ENCODE measurements at regions not wholly inside any gene's neighbourhood (a gene's known extent, or its start where the extent isn't known, plus 50 kb on each side); places are given as distances from the start of the nearest gene placed in this dataset.

- DNase-seq = no peak
- ChIA-PET POLR2A (no interaction called here), CTCF (no interaction called here)
- no peak overlapping the region for H3K4me3 ChIP-seq (ENCODE audit: low read depth, low read length)
- H3K36me3 ChIP-seq (ENCODE audit: control insufficient read depth, insufficient read depth, low read length) = no peaks in the 10 kb centered on the region
- no peaks in the 10 kb centered on the region for H3K4me1 Mint-ChIP-seq (ENCODE audit: low read depth, unreplicated experiment)
- H3K27ac Mint-ChIP-seq (ENCODE audit: unreplicated experiment) = no peak overlapping the region
- no peak for TF ChIP-seq CTCF (IDR thresholded peaks at IDR 0.05; ENCODE audit: insufficient read depth in 1 of 2, low read depth in 1 of 2, low read length in 1 of 2, severe bottlenecking in 1 of 2, unreplicated experiment in 1 of 2)
- no peaks in the 10 kb centered on the region for H3K4me1 ChIP-seq
- H3K27me3 Mint-ChIP-seq (ENCODE audit: insufficient read depth, unreplicated experiment) = peaks cover 9% of the 10 kb centered on the region
- H3K9me3 ChIP-seq = peaks cover 3% of the 10 kb centered on the region; the same call in 1 of the 2 replicates
- no peak overlapping the region for H3K4me3 Mint-ChIP-seq (ENCODE audit: unreplicated experiment)
- no peaks in the 10 kb centered on the region for H3K27me3 ChIP-seq (replicated peaks; ENCODE audit: control insufficient read depth, insufficient read depth, low read length)
- H3K9me3 Mint-ChIP-seq (ENCODE audit: unreplicated experiment) = peaks cover 2% of the 10 kb centered on the region
- BruUV-seq (replicated peaks) = no TSS peak
- H3K36me3 Mint-ChIP-seq (ENCODE audit: insufficient read depth, unreplicated experiment) = no peaks in the 10 kb centered on the region
- intact Hi-C loops (cut with micrococcal nuclease; ENCODE audit: unreplicated experiment) = no loop called here
Observed at GRCh38 chr13:29654384-29654783, 58.9 kb upstream of the SLC7A1 start.

GRCh38 chr13:29648760-29649159 is 53.3 kb upstream of the SLC7A1 start:
- H3K27ac Mint-ChIP-seq (ENCODE audit: unreplicated experiment) = no peak overlapping the region
- H3K4me3 Mint-ChIP-seq (ENCODE audit: unreplicated experiment) = no peak overlapping the region
- ChIA-PET POLR2A (no interaction called here), CTCF (no interaction called here)
- H3K27me3 Mint-ChIP-seq (ENCODE audit: insufficient read depth, unreplicated experiment) = peaks cover 11% of the 10 kb centered on the region
- Histone ChIP-seq H3K36me3 (ENCODE audit: control insufficient read depth, insufficient read depth, low read length) (no peaks in the 10 kb centered on the region), H3K27me3 (replicated peaks; ENCODE audit: control insufficient read depth, insufficient read depth, low read length) (no peaks in the 10 kb centered on the region), H3K4me1 (no peaks in the 10 kb centered on the region), H3K4me3 (ENCODE audit: low read depth, low read length) (no peak overlapping the region), H3K9me3 (no peaks in the 10 kb centered on the region)
- TF ChIP-seq CTCF (IDR thresholded peaks at IDR 0.05; ENCODE audit: insufficient read depth in 1 of 2, low read depth in 1 of 2, low read length in 1 of 2, severe bottlenecking in 1 of 2, unreplicated experiment in 1 of 2) = no peak
- no peaks in the 10 kb centered on the region for H3K36me3 Mint-ChIP-seq (ENCODE audit: insufficient read depth, unreplicated experiment)
- no peak for DNase-seq
- intact Hi-C loops (cut with micrococcal nuclease; ENCODE audit: unreplicated experiment) = no loop called here
- no peaks in the 10 kb centered on the region for H3K9me3 Mint-ChIP-seq (ENCODE audit: unreplicated experiment)
- no peaks in the 10 kb centered on the region for H3K4me1 Mint-ChIP-seq (ENCODE audit: low read depth, unreplicated experiment)
- BruUV-seq (replicated peaks) = no TSS peak
